K562 (cell line): ENCODE measurements at regions not wholly inside any gene's neighbourhood (a gene's known extent, or its start where the extent isn't known, plus 50 kb on each side); places are given as distances from the start of the nearest gene placed in this dataset.

Experiments
- CEBPB ChIP-seq: fragments of 450-650 bp; IDR thresholded peaks from 2 replicates; pipeline ENCODE4 v1.6.1; 2016; ENCODE audit warnings: missing genetic modification characterization, missing compliant biosample characterization
- FOXK2 ChIP-seq, 2 experiments: fragments of 450-650 bp; IDR thresholded peaks in 1 of 2; conservative IDR thresholded peaks in 1 of 2; 2 replicates each; pipeline ENCODE4 v1.6.1; 2016; ENCODE audit warnings: low read depth in 2 of 2, mild to moderate bottlenecking in 1 of 2
- LEF1 ChIP-seq: fragments of 450-650 bp; IDR thresholded peaks from 2 replicates; pipeline ENCODE4 v1.6.1; 2016; ENCODE audit warnings: mild to moderate bottlenecking
- NR3C1 ChIP-seq: sonication (generic); formaldehyde crosslinking; IDR thresholded peaks from 2 replicates; pipeline ENCODE4 v1.8.1; 2022; ENCODE audit warnings: missing genetic modification reagents
- POLR2A ChIP-seq: fragments of 450-650 bp; conservative IDR thresholded peaks from 2 replicates; pipeline ENCODE4 v1.6.1; 2016
- POLR2AphosphoS5 ChIP-seq: IDR thresholded peaks from 2 replicates; pipeline ENCODE4 v1.6.1; 2011; ENCODE audit warnings: mild to moderate bottlenecking, low read depth, low read length, moderate library complexity; ENCODE audit not compliant: control insufficient read depth, insufficient read depth
- POU5F1 ChIP-seq: fragments of 150-350 bp; IDR thresholded peaks from 2 replicates; pipeline ENCODE4 v1.6.1; 2014; ENCODE audit warnings: borderline replicate concordance, low read length, low read depth, mild to moderate bottlenecking; ENCODE audit not compliant: partially characterized antibody
- SP1 ChIP-seq: sonication (generic); formaldehyde crosslinking; IDR thresholded peaks from 2 replicates; pipeline ENCODE4 v1.8.1; 2022; ENCODE audit warnings: mild to moderate bottlenecking, missing genetic modification reagents
- ZNF282 ChIP-seq: sonication (generic); formaldehyde crosslinking; IDR thresholded peaks from 2 replicates; pipeline ENCODE4 v1.8.1; 2023; ENCODE audit warnings: missing genetic modification reagents
- ZNF830 ChIP-seq: fragments of 250-450 bp; sonication (Bioruptor Pico); IDR thresholded peaks from 2 replicates; pipeline ENCODE4 v1.5.0; 2021; ENCODE audit warnings: mild to moderate bottlenecking
- TF ChIP-seq, protein P1 (sequence below), 3 experiments: IDR thresholded peaks in 2 of 3; conservative IDR thresholded peaks in 1 of 3; 2 replicates each; pipeline ENCODE4 v1.5.1; 2011 to 2012; ENCODE audit warnings: low read length in 3 of 3, mild to moderate bottlenecking in 3 of 3, control low read depth in 2 of 3, improper control_type of control experiment in 1 of 3, inconsistent platforms in 1 of 3, low read depth in 1 of 3, mixed read lengths in 1 of 3, moderate library complexity in 1 of 3; ENCODE audit not compliant: insufficient read depth in 2 of 3
- TF ChIP-seq, protein P2 (sequence below): sonication (generic); formaldehyde crosslinking; IDR thresholded peaks from 2 replicates; pipeline ENCODE4 v1.8.0; 2022; ENCODE audit warnings: mild to moderate bottlenecking, missing genetic modification reagents
- TF ChIP-seq, protein P3 (sequence below): fragments of 450-650 bp; IDR thresholded peaks from 2 replicates; pipeline ENCODE4 v1.6.1; 2017; ENCODE audit warnings: mild to moderate bottlenecking, moderate library complexity
- TF ChIP-seq, protein P4 (sequence below): fragments of 250-450 bp; sonication (Bioruptor Pico); IDR thresholded peaks from 2 replicates; pipeline ENCODE4 v1.8.0; 2021; ENCODE audit warnings: mild to moderate bottlenecking, moderate library complexity

DNA sequence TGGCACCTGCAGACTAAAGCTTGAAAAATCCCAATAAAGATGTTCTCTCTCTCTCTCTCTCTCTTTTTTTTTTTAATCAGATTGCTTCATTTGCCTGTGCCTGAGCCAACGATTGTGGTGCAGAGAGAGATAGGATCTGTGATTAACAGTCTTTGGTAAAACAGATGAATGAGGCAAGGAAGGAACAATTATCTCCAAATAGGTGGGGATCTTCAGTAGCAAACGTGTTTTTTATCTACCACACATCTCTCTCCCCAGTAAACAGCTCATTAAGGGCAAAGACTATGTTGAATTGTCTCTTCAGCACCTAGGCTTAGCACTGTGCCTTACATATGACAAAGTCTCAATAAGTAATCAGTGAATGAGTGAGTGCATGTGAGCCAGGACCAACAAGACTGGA, 96.3 kb downstream of the SMIM20 start:
- TF ChIP-seq LEF1 (no peak), ZNF830 (CRISPR knock-in tag) (no peak), POLR2AphosphoS5 (no peak), ZNF282 (CRISPR knock-in tag) (no peak), POLR2A (no peak), FOXK2 (conservative IDR thresholded peaks at IDR 0.05 in 1 of 2, IDR thresholded peaks at IDR 0.05 in 1 of 2; ENCODE audit: low read depth in 2 of 2) (no peak), NR3C1 (no peak), CEBPB (no peak), SP1 (CRISPR knock-in tag) (no peak), POU5F1 (no peak)
- TF ChIP-seq, protein P1, sequence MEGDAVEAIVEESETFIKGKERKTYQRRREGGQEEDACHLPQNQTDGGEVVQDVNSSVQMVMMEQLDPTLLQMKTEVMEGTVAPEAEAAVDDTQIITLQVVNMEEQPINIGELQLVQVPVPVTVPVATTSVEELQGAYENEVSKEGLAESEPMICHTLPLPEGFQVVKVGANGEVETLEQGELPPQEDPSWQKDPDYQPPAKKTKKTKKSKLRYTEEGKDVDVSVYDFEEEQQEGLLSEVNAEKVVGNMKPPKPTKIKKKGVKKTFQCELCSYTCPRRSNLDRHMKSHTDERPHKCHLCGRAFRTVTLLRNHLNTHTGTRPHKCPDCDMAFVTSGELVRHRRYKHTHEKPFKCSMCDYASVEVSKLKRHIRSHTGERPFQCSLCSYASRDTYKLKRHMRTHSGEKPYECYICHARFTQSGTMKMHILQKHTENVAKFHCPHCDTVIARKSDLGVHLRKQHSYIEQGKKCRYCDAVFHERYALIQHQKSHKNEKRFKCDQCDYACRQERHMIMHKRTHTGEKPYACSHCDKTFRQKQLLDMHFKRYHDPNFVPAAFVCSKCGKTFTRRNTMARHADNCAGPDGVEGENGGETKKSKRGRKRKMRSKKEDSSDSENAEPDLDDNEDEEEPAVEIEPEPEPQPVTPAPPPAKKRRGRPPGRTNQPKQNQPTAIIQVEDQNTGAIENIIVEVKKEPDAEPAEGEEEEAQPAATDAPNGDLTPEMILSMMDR (IDR thresholded peaks at IDR 0.05 in 2 of 3, conservative IDR thresholded peaks at IDR 0.05 in 1 of 3; ENCODE audit: insufficient read depth in 2 of 3, low read depth in 1 of 3, low read length in 3 of 3): no peak
- TF ChIP-seq, protein P2, sequence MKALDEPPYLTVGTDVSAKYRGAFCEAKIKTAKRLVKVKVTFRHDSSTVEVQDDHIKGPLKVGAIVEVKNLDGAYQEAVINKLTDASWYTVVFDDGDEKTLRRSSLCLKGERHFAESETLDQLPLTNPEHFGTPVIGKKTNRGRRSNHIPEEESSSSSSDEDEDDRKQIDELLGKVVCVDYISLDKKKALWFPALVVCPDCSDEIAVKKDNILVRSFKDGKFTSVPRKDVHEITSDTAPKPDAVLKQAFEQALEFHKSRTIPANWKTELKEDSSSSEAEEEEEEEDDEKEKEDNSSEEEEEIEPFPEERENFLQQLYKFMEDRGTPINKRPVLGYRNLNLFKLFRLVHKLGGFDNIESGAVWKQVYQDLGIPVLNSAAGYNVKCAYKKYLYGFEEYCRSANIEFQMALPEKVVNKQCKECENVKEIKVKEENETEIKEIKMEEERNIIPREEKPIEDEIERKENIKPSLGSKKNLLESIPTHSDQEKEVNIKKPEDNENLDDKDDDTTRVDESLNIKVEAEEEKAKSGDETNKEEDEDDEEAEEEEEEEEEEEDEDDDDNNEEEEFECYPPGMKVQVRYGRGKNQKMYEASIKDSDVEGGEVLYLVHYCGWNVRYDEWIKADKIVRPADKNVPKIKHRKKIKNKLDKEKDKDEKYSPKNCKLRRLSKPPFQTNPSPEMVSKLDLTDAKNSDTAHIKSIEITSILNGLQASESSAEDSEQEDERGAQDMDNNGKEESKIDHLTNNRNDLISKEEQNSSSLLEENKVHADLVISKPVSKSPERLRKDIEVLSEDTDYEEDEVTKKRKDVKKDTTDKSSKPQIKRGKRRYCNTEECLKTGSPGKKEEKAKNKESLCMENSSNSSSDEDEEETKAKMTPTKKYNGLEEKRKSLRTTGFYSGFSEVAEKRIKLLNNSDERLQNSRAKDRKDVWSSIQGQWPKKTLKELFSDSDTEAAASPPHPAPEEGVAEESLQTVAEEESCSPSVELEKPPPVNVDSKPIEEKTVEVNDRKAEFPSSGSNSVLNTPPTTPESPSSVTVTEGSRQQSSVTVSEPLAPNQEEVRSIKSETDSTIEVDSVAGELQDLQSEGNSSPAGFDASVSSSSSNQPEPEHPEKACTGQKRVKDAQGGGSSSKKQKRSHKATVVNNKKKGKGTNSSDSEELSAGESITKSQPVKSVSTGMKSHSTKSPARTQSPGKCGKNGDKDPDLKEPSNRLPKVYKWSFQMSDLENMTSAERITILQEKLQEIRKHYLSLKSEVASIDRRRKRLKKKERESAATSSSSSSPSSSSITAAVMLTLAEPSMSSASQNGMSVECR (CRISPR knock-in tag): no peak
- TF ChIP-seq, protein P3, sequence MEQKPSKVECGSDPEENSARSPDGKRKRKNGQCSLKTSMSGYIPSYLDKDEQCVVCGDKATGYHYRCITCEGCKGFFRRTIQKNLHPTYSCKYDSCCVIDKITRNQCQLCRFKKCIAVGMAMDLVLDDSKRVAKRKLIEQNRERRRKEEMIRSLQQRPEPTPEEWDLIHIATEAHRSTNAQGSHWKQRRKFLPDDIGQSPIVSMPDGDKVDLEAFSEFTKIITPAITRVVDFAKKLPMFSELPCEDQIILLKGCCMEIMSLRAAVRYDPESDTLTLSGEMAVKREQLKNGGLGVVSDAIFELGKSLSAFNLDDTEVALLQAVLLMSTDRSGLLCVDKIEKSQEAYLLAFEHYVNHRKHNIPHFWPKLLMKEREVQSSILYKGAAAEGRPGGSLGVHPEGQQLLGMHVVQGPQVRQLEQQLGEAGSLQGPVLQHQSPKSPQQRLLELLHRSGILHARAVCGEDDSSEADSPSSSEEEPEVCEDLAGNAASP: no peak
- TF ChIP-seq, protein P4, sequence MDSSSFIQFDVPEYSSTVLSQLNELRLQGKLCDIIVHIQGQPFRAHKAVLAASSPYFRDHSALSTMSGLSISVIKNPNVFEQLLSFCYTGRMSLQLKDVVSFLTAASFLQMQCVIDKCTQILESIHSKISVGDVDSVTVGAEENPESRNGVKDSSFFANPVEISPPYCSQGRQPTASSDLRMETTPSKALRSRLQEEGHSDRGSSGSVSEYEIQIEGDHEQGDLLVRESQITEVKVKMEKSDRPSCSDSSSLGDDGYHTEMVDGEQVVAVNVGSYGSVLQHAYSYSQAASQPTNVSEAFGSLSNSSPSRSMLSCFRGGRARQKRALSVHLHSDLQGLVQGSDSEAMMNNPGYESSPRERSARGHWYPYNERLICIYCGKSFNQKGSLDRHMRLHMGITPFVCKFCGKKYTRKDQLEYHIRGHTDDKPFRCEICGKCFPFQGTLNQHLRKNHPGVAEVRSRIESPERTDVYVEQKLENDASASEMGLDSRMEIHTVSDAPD (CRISPR knock-in tag): no peak
